Hepatic stellate cell (primary cell): ENCODE measurements at regions not wholly inside any gene's neighbourhood (a gene's known extent, or its start where the extent isn't known, plus 50 kb on each side); places are given as distances from the start of the nearest gene placed in this dataset.
"Not testable (repeated sequence)": the region's sequence is repeated elsewhere in the genome, so short reads cannot be mapped to it uniquely, and the experiment has no call there.

Experiments used
- DNase-seq: peaks from one replicate; pipeline ENCODE4 v3.0.0; 2011; ENCODE audit warnings: low spot score

DNA sequence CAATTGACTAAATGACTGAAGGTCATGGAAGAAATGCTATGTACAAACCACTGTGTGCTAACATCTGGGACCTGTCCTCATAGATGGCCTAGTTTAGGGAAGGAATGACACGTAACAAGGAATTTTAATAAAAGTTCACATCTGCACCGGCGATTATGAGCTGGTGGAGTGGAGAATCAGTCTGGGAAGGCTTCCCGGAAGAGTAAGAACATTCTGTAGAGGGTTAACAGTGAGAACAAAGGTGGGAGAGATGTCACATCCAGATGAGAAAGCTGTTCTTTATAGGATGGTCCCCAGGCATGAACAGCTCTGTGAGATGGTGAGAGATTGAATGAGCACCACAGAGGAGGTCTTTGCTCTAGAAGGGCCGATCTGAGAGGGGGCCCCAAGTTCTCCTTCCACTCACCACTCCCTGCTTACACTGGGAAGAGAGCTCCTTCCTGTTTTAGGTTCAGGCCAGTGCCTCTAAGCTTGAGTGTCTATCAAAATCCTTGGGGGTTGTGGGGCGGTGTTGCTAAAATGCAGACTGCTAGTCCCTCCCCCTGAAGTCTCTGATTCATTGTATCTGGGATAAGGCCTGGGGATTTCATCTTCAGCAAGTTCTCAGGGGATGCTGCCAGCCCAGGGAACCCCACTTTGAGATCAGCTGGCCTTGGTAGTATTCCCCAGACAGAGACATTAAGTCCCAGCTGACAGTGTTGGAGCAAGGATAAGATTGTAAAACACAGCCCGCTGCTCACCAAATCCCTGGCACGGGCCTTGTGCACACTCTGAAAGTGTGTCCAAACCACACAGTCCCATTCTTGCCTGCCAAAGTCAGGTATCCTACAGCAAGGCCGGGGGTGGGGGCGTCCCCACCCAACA lies 294.7 kb upstream of the MAF start:
- DNase-seq, result no peak

GRCh38 chr16:79893445-79893844 lies 292.9 kb upstream of the MAF start:
- DNase-seq, result no peak

GRCh38 chr16:79892278-79892677 lies 291.7 kb upstream of the MAF start:
- no peak for DNase-seq

GRCh38 chr16:79891458-79891857 lies 290.9 kb upstream of the MAF start:
- no peak for DNase-seq

DNA sequence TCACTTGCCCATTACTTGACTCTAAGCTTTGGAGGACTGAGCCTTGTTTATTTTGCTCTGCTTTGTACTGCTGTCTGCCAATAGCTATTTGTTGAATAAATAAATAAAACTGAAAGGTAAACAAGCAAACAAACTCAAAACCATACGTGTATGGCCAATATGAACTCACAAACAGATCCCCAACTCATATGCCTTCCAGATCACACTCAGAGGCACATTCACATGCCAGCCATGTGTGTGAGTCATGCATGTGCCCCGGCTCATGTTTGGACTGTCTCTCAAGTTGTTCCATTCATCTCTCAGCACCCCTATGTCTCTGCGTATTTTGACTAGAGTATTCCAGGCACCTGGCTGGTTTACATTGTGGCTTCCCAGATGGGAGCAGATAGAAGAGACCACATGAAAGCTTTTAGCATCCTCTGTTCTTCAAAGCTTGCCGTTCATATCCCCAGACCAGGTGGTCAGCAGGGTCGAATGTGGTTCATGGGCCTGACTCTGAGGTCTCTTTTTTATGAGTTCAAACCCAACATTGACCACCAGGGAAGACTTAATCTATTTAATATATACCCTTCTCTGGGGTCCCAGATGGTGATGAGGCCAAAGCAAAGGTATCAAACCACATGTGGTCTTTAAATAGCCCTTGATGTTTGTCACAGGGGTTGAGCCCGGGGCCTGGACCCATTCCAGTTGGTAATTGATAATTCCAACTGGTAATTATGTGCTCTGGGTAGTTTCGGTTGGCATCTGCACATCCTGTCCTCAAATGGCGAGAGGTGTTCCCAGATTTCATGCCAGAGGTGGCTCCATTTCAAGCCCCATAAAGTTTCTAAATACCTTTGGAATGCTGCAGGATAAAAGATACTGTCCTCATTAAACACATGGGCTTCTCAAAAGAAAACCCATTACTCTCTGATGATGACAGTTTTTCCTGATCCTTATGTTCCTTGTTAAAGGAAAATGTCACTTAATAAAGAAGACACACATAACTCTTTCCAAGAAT lies 287.3 kb upstream of the MAF start:
- no peak for DNase-seq

DNA sequence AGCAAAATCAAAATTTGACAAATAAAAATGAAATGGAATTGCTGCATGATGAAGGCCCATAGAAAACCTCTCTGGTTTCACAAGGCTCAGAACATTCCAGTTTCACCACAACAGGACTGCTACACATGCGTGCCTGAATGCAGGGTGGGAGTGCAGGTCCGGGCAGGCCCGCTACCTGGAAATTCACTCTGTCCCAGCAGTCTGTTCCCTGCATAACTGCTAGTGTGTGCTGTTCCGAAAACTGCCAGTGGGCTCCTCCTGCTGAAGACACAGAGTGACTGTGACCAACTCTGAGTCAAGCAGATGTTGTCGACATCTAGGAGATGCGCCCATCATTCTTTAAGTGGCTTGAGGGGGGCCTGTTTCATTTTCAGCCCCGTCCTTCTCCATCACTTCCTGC lies 284.8 kb upstream of the MAF start:
- DNase-seq, result no peak

GRCh38 chr16:79883494-79883893 lies 283.0 kb upstream of the MAF start:
- DNase-seq, result no peak

DNA sequence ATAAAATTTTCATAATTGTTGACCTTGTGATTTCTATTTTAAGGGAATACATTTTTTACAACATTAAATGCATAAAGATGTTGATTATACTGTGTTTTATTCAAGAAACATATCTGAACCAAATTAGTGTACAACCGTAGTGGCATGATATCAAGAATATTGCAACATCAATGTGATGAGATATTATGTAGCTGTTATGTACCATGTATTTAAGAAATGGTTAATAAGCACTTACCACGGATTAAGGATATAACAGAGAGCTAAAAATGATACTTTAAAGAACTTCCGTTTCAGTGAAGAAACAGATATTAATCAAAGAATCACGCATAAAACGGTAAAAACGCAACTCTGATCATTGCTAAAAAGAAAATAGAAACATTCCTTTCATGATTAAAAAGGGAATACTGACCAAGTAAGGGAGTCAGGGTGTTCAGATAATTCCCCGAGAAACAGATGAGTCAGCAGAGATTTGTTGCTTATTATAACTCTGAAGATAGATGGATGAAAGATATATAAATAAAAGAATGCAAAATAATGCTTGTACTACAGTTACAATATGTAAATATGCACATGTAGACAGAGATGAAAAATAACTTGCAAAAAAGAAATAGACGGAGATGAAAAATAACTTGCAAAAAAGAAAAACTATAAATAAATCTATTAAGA lies 281.9 kb upstream of the MAF start:
- no peak for DNase-seq

DNA sequence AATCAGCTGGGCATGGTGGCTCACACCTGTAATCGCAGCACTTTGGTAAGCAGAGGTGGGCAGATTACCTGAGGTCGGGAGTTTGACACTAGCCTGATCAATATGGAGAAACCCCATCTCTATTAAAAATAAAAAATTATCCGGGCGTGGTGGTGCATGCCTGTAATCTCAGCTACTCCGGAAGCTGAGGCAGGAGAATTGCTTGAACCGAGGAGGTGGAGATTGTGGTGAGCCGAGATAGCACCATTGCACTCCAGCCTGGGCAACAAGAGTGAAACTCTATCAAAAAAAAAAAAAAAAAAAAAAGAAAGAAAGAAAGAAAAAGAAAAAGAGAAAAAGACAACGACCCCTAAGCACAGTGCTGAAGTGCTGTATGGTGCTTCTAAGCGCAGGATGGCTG lies 280.6 kb upstream of the MAF start:
- not testable (repeated sequence) for DNase-seq

GRCh38 chr16:79876332-79876730 lies 275.8 kb upstream of the MAF start:
- DNase-seq, result no peak

GRCh38 chr16:79874391-79874790 lies 273.9 kb upstream of the MAF start:
- DNase-seq, result no peak

DNA sequence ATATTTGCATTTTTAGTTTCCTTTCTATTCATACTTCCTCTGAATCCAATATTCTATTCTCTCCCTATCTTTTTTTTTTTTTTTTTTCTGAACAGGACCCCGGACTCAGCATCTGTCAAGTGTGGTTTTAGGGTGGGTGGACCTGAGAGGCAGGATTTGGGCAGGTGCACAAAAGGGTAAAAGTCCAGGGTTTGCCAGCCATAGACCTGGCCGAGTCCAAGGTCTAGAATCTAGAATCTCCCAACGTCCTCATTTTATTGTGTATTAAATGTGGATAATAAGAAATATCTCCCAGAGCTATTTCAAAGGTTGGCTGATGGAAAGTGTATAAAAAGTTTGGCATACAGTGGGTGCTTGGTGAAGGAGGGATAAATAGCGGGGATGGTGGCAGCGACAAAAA lies 273.3 kb upstream of the MAF start:
- DNase-seq, result no peak

DNA sequence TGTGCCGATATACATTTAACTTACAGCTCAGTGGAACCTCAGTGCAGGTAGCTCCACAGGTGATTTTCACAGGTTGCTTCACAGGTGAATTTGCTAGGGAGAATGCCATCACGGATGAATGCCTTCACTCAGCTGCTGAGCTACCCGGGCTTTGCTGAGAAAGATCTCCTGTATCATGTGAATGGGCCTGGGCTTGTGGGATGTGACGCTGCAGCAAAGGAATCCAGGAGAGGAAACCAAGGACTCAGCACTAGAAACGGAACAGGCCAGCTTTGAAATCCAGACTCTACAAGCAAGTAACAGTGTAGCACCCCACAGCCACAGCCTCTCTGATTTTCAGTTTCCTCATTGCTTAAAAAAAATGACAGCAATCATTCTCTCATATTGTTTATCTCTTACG lies 271.4 kb upstream of the MAF start:
- DNase-seq, result no peak

DNA sequence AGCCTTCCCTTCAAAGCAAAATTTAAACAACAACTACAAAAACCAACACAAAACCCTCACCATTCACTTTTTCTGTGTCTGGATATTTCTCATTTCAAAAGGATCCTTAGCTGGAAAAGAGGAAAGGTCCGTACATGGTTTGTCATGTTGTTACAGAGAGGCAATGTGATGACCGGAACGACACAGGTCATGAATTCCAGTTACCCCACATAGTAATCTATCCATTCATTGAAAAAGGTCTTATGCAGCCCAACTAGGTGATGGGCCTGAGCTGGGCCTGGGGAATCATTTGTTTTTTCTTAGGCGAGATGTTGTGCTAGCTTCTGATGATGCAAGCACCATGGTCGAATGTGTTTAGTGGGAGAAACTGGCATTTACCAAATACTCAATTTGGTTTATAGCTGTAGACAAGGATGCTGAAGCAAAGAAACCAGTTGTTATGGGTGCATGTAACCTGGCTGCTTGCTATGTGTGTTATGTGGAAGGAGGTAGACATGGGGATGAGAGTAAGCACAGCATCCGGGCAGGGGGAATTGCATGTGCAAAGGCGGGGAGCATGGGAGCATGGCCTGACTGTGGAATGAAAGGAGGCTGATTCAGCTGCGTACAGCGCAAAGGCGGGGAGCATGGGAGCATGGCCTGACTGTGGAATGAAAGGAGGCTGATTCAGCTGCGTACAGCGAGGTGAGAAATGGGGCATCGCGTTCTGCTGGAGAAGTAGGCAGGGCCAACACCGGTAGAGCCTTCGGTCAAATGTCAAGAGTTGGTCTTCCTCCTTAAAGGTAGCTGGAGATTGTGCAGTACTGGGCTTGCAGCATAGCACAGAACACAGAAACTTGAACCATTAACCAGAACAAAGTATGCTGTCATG lies 269.7 kb upstream of the MAF start:
- DNase-seq, result no peak

DNA sequence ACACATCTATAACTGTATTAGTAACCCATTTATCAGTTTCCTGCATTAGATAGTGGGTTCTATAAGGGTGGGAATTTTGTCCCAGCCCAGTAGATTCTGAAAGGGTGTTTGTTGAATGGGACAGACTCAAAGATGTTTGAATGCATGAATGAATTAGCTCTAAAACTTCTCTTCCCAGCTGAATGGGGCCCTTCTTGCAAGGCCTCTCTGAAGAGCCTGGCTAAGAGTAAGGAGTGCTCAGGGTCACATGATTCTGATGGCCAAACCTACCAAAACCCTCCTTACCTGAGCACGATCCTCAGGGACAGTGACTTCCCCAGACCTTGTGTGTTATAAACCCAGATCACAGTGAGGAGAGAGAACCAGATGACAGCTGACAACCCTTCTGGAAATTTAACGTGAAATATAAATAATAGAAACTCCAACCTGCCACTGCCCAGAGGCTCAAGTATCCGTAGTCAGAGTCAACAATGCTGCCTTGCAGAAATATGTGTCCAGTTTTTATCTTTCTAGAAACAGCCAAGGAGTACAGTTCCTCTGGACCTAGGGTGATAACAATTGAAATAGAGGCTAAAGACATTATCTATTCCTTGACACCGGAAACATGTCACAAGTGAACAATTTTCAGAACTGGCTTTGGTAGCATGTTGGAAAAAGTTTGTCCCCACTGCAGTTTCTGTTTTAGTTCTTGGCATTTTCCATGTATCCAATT lies 268.9 kb upstream of the MAF start:
- no peak for DNase-seq

- DNase-seq, result no peak
Observed at GRCh38 chr16:79868841-79869240, 268.3 kb upstream of the MAF start.

DNA sequence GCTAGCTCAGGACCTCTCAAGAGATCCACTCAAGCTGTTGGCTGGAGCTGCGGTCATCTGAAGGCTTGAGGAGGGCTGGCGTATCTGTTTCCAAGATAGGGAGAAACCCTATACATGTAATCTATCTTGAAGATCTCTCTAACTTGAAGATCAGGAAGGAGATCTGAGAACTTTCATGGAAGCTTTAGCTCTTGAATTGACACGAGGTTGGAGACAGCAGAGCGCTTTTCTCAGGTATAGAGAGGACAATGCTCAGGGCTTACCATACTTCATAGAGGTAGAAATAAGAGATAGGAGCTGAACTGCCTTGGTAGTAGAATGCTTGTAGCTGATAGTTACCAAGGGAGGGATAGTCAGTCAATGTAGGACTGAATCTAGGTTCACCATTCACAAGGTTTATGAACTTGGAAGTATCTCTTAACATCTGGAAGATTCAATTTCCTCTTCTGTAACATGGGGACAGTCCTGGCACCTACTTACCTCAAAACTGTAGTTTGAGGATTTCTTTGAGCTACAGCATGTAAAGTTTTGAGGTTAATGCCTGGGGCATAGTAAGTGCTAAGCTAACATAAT lies 267.0 kb upstream of the MAF start:
- DNase-seq, result no peak

- no peak for DNase-seq
Observed at GRCh38 chr16:79865918-79866317, 265.4 kb upstream of the MAF start.

- DNase-seq, result no peak
Observed at GRCh38 chr16:79864781-79865391, 264.3 kb upstream of the MAF start.
